Natural killer cell (primary cell): ENCODE measurements at regions not wholly inside any gene's neighbourhood (a gene's known extent, or its start where the extent isn't known, plus 50 kb on each side); places are given as distances from the start of the nearest gene placed in this dataset.
"Not testable (repeated sequence)": the region's sequence is repeated elsewhere in the genome, so short reads cannot be mapped to it uniquely, and the experiment has no call there.

Experiments used
- ATAC-seq, 3 donors: fragments of 150-1000 bp in 2 of 3; fragments of 200-7000 bp in 1 of 3; cut with Tn5 transposase; 1 replicate in 1 of 3; 2 replicates in 2 of 3; pipeline ENCODE4 v1.10.0; 2021; ENCODE audit warnings: mild to moderate bottlenecking in 2 of 3, moderate library complexity in 2 of 3
- DNase-seq, 2 donors: peaks; one replicate each; pipeline versions ENCODE4 v3.0.0 to v3.0.0-alpha.2; 2013 to 2021; ENCODE audit warnings: mixed read lengths in 1 of 2
- H3K27ac ChIP-seq: one replicate; pipeline ENCODE4 v1.5.1; 2013; ENCODE audit warnings: mild to moderate bottlenecking, low read length
- H3K27me3 ChIP-seq: one replicate; pipeline ENCODE4 v1.6.1; 2013; ENCODE audit warnings: low read length; ENCODE audit not compliant: control insufficient read depth, insufficient read depth
- H3K36me3 ChIP-seq: one replicate; pipeline ENCODE4 v1.6.1; 2013; ENCODE audit warnings: low read length; ENCODE audit not compliant: control insufficient read depth, insufficient read depth
- H3K4me1 ChIP-seq: one replicate; pipeline ENCODE4 v1.6.1; 2013; ENCODE audit warnings: low read length; ENCODE audit not compliant: control insufficient read depth, insufficient read depth
- H3K4me3 ChIP-seq: one replicate; pipeline ENCODE4 v1.5.1; 2013; ENCODE audit warnings: low read length
- H3K9me3 ChIP-seq: one replicate; pipeline ENCODE4 v1.6.1; 2013; ENCODE audit warnings: low read length; ENCODE audit not compliant: control insufficient read depth, insufficient read depth
- H3K27ac Mint-ChIP-seq, 2 donors: one replicate each; pipeline ENCODE4 v1.8.0; 2022; ENCODE audit warnings: mild to moderate bottlenecking in 2 of 2, mixed read lengths in 2 of 2, moderate library complexity in 1 of 2
- H3K27me3 Mint-ChIP-seq, 2 donors: one replicate each; pipeline ENCODE4 v1.8.0; 2022; ENCODE audit warnings: low read depth in 2 of 2, mixed read lengths in 2 of 2
- H3K36me3 Mint-ChIP-seq: one replicate; pipeline ENCODE4 v1.8.0; 2022; ENCODE audit warnings: mixed read lengths
- H3K4me1 Mint-ChIP-seq, 2 donors: one replicate each; pipeline ENCODE4 v1.8.0; 2022; ENCODE audit warnings: mixed read lengths in 2 of 2
- H3K4me3 Mint-ChIP-seq: one replicate; pipeline ENCODE4 v1.8.0; 2022; ENCODE audit warnings: mild to moderate bottlenecking, moderate library complexity, mixed read lengths
- H3K9me3 Mint-ChIP-seq, 2 donors: one replicate each; pipeline ENCODE4 v1.8.0; 2022; ENCODE audit warnings: mixed read lengths in 2 of 2
- WGBS: methylation state at CpG from one replicate; pipeline ENCODE4 v1.1.7; 2013; ENCODE audit warnings: missing lambda C conversion rate; ENCODE audit not compliant: insufficient coverage; 5-methylcytosine and 5-hydroxymethylcytosine counted together
- intact Hi-C: fragments of 100-400 bp; cut with micrococcal nuclease; formaldehyde crosslinking; loops from one replicate; pipeline ENCODE4 v1.14.2; 2022
- TF ChIP-seq, protein P1 (sequence below): fragments of 200-600 bp; IDR thresholded peaks from one replicate; pipeline ENCODE4 v1.8.0; 2022; ENCODE audit warnings: antibody characterized with exemption

DNA sequence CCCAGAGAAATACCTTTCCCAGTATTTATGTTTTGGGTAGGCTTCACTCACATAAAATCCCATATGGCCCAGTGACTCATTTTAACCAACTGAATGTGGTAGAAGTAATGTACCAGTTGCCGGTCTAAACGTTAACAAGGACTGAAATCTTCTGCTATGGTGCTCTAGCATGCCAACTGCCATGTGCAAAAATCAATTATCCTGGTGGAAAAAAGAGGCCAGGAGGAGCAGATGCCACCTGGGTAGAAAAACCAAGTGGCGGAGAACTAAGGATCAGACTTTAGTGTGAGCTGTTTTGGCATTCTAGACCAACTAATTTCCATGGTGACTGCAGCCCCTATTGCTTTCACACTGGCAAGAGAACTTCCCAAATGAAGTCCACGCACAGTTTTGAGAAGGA lies 1660.7 kb upstream of the ADGRL3 start:
- TF ChIP-seq, protein P1, sequence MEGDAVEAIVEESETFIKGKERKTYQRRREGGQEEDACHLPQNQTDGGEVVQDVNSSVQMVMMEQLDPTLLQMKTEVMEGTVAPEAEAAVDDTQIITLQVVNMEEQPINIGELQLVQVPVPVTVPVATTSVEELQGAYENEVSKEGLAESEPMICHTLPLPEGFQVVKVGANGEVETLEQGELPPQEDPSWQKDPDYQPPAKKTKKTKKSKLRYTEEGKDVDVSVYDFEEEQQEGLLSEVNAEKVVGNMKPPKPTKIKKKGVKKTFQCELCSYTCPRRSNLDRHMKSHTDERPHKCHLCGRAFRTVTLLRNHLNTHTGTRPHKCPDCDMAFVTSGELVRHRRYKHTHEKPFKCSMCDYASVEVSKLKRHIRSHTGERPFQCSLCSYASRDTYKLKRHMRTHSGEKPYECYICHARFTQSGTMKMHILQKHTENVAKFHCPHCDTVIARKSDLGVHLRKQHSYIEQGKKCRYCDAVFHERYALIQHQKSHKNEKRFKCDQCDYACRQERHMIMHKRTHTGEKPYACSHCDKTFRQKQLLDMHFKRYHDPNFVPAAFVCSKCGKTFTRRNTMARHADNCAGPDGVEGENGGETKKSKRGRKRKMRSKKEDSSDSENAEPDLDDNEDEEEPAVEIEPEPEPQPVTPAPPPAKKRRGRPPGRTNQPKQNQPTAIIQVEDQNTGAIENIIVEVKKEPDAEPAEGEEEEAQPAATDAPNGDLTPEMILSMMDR = no peak
- Histone ChIP-seq H3K36me3 (no peaks in the 10 kb centered on the region), H3K27ac (no peak overlapping the region), H3K4me1 (no peaks in the 10 kb centered on the region), H3K9me3 (no peaks in the 10 kb centered on the region), H3K27me3 (no peaks in the 10 kb centered on the region), H3K4me3 (no peak overlapping the region)
- H3K27me3 Mint-ChIP-seq = no peaks in the 10 kb centered on the region
- no peak overlapping the region for H3K4me3 Mint-ChIP-seq
- DNase-seq = no peak
- WGBS = 98% methylated on average over 3 of the region's 4 CpGs
- no peaks in the 10 kb centered on the region for H3K36me3 Mint-ChIP-seq
- intact Hi-C loops = no loop called here
- peaks cover 3 to 4% of the 10 kb centered on the region in 2 donors for H3K9me3 Mint-ChIP-seq
- ATAC-seq = no peak
- no peak overlapping the region for H3K27ac Mint-ChIP-seq
- H3K4me1 Mint-ChIP-seq = no peaks in the 10 kb centered on the region

DNA sequence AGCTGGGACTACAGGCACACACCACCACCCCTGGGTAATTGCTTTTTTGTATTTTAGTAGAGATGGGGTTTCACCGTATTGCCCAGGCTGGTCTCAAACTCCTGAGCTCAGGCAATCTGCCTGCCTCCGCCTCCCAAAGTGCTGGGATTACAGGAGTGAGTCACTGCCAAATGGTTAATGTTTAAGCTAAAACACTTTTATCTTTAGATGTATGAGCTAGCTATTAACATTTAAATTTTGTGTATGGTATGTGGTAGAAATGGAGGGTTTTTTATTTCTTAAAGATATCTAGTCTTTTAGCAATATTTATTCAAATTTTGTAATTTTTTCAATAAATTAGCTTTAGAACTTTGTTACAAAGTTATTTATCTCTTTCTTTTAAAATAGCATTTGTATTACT lies 1659.8 kb upstream of the ADGRL3 start:
- intact Hi-C loops = no loop called here
- Histone ChIP-seq H3K36me3 (no peaks in the 10 kb centered on the region), H3K9me3 (no peaks in the 10 kb centered on the region), H3K4me1 (no peaks in the 10 kb centered on the region), H3K27ac (no peak overlapping the region), H3K4me3 (no peak overlapping the region), H3K27me3 (no peaks in the 10 kb centered on the region)
- peaks cover under 1 to 2% of the 10 kb centered on the region in 2 donors for H3K9me3 Mint-ChIP-seq
- 93% methylated on average over 2 of the region's 2 CpGs for WGBS
- H3K4me1 Mint-ChIP-seq = no peaks in the 10 kb centered on the region
- TF ChIP-seq, protein P1 = no peak
- ATAC-seq = no peak
- no peak for DNase-seq
- H3K4me3 Mint-ChIP-seq = no peak overlapping the region
- H3K27me3 Mint-ChIP-seq = no peaks in the 10 kb centered on the region
- H3K36me3 Mint-ChIP-seq = no peaks in the 10 kb centered on the region
- no peak overlapping the region for H3K27ac Mint-ChIP-seq

DNA sequence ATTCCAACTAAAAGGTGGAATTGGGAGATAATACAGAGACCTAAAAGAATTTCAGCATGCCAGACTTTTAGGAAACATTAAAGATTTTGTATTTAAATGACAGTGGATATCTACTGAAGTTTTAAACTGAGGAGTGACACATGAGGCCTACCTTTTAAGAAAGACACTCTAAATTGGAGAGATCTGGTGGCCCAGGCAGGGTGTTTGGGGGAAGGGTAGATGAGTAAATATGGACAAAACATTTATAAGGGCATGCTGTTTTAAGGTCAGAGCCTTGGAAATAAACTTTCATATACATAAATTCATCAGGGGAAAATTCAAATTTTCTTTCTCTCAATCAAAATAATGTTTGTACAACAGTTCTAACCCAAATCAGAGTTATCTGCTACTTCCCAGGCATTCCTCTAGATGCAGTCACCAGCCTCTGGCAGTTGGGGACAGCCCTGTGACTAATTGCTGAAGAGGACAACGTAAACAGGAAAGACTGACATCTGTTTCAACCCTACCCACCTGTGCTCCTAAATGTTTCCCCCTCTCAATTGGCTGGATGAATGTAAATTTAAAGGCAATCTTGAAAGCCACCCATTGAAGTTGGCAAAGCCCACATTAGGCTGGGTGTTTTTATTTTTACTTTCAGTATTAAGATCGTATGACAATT lies 1646.9 kb upstream of the ADGRL3 start:
- Histone ChIP-seq H3K9me3 (no peaks in the 10 kb centered on the region), H3K36me3 (no peaks in the 10 kb centered on the region), H3K27me3 (no peaks in the 10 kb centered on the region), H3K27ac (no peak overlapping the region), H3K4me3 (no peak overlapping the region), H3K4me1 (no peaks in the 10 kb centered on the region)
- DNase-seq (no peak), ATAC-seq (no peak)
- Mint-ChIP-seq H3K36me3 (no peaks in the 10 kb centered on the region), H3K27ac (no peak overlapping the region), H3K27me3 (no peaks in the 10 kb centered on the region), H3K4me1 (no peaks in the 10 kb centered on the region), H3K4me3 (no peak overlapping the region), H3K9me3 (peaks cover 8 to 12% of the 10 kb centered on the region in 2 donors)
- intact Hi-C loops = no loop called here
- TF ChIP-seq, protein P1 = no peak
- 17% methylated on average over 1 of the region's 2 CpGs for WGBS

DNA sequence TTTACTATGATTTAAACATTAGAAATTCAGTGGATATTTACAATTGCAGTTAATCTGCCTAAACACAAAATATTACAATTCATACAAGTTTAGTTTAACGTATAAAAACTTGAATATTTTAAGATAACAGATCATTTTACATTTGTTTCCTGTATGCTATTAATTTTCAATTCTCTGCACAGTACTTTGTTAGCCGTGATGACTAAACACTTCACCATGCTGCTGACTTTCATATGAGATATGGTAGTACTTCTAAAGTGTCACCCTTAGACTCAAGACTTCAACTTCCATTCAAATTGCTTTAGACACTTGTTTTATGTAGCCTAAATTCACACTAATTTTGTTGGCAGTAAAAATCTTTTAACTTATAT lies 1646.4 kb upstream of the ADGRL3 start:
- Mint-ChIP-seq H3K27ac (no peak overlapping the region), H3K4me3 (no peak overlapping the region), H3K9me3 (peaks cover 10 to 12% of the 10 kb centered on the region in 2 donors), H3K4me1 (no peaks in the 10 kb centered on the region), H3K27me3 (no peaks in the 10 kb centered on the region), H3K36me3 (no peaks in the 10 kb centered on the region)
- no peak for DNase-seq
- ATAC-seq = no peak
- Histone ChIP-seq H3K4me1 (no peaks in the 10 kb centered on the region), H3K27ac (no peak overlapping the region), H3K9me3 (no peaks in the 10 kb centered on the region), H3K27me3 (no peaks in the 10 kb centered on the region), H3K4me3 (no peak overlapping the region), H3K36me3 (no peaks in the 10 kb centered on the region)
- intact Hi-C loops = no loop called here
- no CpG with 5 or more reads among the region's 2 CpGs for WGBS
- TF ChIP-seq, protein P1 = no peak

DNA sequence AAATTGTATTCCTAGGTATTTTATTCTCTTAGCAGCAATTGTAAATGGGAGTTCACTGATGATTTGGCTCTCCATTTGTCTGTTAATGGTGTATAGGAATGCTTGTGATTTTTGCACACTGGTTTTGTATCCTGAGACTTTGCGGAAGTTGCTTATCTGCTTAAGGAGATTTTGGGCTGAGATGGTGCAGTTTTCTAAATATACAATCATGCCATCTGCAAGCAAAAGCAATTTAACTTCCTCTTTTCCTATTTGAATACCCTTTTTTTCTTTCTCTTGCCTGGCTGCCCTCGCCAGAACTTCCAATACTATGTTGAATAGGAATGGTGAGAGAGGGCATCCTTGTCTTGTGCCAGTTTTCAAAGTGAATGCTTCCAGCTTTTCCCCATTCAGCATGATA lies 1643.9 kb upstream of the ADGRL3 start:
- H3K4me1 Mint-ChIP-seq, H3K4me3 Mint-ChIP-seq, H3K9me3 ChIP-seq, H3K27me3 ChIP-seq, DNase-seq, H3K36me3 Mint-ChIP-seq, ATAC-seq, H3K36me3 ChIP-seq, H3K27me3 Mint-ChIP-seq, H3K27ac ChIP-seq, H3K4me3 ChIP-seq, H3K4me1 ChIP-seq, H3K27ac Mint-ChIP-seq, intact Hi-C loops: not testable (repeated sequence)
- peaks cover 14 to 15% of the 10 kb centered on the region in 2 donors for H3K9me3 Mint-ChIP-seq
- 0% methylated on average over 1 of the region's 2 CpGs for WGBS
